ENCODE measurements at regions not wholly inside any gene's neighbourhood (a gene's known extent, or its start where the extent isn't known, plus 50 kb on each side); places are given as distances from the start of the nearest gene placed in this dataset.

DNA sequence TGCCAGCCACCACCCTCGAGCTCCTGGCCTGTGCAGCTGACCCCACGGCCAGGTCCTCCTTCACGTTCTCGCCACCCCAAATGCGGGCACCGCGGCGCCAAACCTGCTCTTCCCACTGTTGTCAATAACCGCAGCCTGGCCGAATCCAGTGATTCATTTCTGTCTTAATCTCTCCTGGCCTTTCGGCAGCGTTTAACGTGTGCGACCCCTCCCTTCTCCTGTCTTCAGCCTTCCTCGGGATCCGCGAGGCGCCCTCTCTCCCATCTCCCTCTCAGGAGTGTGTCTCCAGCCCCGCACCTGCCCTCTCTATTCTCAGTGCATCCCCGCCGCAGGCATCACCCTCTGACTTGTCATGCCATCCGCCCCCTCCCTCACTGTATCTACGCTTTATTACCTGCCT lies 91.4 kb downstream of the THBS2 start:
- Histone ChIP-seq H3K4me1 (peaks cover 16% of the 10 kb centered on the region), H3K27ac (no peak overlapping the region), H3K27me3 (no peaks in the 10 kb centered on the region), H3K4me3 (no peak overlapping the region), H3K36me3 (no peaks in the 10 kb centered on the region), H3K9me3 (no peaks in the 10 kb centered on the region)
- TF ChIP-seq, protein P1, sequence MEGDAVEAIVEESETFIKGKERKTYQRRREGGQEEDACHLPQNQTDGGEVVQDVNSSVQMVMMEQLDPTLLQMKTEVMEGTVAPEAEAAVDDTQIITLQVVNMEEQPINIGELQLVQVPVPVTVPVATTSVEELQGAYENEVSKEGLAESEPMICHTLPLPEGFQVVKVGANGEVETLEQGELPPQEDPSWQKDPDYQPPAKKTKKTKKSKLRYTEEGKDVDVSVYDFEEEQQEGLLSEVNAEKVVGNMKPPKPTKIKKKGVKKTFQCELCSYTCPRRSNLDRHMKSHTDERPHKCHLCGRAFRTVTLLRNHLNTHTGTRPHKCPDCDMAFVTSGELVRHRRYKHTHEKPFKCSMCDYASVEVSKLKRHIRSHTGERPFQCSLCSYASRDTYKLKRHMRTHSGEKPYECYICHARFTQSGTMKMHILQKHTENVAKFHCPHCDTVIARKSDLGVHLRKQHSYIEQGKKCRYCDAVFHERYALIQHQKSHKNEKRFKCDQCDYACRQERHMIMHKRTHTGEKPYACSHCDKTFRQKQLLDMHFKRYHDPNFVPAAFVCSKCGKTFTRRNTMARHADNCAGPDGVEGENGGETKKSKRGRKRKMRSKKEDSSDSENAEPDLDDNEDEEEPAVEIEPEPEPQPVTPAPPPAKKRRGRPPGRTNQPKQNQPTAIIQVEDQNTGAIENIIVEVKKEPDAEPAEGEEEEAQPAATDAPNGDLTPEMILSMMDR (IDR thresholded peaks at IDR 0.05) = no peak
- ATAC-seq = no peak
- intact Hi-C loops (cut with DNase I) = no loop called here
- no peak for DNase-seq

DNA sequence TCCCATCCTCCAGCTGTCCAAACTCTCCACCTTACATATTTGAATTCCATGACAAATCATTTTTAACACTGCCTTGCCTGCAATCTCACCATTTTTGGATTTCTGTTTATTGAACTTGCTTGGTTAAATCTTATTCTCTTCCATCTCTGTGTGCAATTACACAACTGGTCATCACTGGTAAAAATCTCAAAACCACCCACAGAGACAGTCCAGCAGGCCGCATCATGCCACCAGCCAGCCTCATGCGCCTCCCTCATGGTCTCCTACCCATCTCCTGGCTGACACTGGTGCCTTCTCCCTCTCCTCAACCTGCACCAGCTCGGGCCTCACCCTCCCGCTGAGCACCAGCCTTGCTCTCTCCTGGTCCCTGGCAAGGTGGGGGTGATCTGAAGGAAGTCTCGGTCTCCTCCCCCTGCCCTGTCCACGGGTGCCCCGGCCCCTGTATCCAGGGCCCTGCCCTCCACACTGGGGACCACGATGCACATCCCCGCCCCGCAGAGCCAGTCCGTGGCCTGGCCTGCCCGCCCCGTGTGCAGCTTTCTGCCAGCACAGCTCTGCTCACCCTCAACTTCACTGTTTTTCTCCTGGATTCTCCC lies 92.0 kb downstream of the THBS2 start:
- H3K27me3 ChIP-seq = no peaks in the 10 kb centered on the region
- no peak overlapping the region for H3K4me3 ChIP-seq
- DNase-seq = no peak
- ATAC-seq = no peak
- no peak overlapping the region for H3K27ac ChIP-seq
- no peaks in the 10 kb centered on the region for H3K9me3 ChIP-seq
- TF ChIP-seq, protein P1 (IDR thresholded peaks at IDR 0.05) = no peak
- intact Hi-C loops (cut with DNase I) = no loop called here
- no peaks in the 10 kb centered on the region for H3K36me3 ChIP-seq
- H3K4me1 ChIP-seq = peaks cover 18% of the 10 kb centered on the region

DNA sequence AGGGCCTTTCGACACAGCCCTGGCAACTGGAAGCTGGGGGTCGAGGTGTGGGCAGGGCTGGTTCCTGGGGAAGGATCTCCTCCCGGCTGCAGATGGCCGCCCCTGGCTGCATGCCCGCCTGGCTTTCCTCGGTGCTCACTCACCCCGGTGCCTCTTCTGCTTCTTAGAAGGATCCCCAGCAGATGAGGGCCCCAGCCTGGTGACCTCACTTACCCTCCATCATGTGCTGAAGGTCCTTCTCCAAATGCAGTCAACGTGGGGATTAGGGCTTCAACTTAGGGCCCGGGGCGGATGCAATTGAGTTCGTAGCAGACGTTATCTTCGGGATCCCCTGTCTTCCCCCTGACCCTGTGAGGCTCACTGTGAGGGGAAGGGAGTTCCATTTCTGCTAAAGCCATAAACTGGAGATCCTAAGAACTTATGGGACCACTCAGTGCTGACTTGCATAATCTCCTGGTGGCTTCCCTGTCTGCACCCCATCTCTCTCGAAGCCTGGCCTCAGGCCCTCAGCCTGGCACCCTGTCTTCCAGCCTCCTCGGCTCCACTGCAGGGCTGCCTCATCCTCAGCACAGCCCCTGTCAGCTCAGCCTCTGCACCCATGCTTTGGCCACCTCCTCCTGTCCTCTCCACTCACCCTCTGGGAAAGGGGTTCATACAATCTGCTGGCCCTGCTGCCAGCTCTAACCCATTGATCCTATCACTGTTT lies 92.6 kb downstream of the THBS2 start:
- intact Hi-C loops (cut with DNase I) = no loop called here
- Histone ChIP-seq H3K4me1 (peaks cover 18% of the 10 kb centered on the region), H3K4me3 (no peak overlapping the region), H3K27me3 (no peaks in the 10 kb centered on the region), H3K36me3 (no peaks in the 10 kb centered on the region), H3K9me3 (no peaks in the 10 kb centered on the region), H3K27ac (no peak overlapping the region)
- no peak for ATAC-seq
- TF ChIP-seq, protein P1 (IDR thresholded peaks at IDR 0.05) = no peak
- DNase-seq = no peak

DNA sequence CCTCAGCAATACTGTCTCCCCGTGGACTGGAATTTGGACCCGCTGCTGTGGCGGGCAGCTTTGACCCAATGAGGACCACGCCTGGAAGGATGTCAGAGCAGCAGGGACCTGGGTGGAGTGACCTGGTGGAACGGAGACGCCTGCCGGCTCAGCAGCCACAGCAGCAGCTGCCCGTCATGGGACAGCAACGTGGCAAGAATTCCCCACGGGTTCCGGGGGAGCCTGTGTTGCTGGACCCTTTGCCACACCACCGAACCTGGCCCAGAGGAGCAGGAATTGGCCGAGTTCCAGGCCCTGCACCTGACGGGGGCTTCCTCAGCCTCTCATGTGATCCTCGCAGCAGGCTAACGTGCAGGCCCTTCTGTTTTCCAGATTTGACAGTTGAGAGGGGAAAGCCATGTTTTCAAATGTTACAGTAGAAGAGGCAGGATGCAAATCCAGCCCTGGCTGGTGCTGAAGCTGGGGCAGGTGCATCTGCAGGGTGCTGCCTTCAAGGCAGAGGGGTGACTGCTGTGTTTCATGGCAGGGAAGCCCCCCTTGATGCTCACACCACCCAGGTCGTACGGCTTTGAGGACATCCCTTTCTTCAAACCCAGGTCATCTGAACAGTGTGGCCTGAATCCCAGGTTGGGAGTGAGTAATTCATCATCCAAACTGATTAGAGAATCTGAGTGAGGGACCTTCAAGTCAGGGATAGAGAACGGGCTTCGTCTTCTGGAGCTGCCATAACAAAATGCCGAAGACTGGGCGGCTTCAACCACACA lies 93.4 kb downstream of the THBS2 start:
- TF ChIP-seq, protein P1 (IDR thresholded peaks at IDR 0.05) = no peak
- intact Hi-C loops (cut with DNase I) = no loop called here
- Histone ChIP-seq H3K4me1 (peaks cover 18% of the 10 kb centered on the region), H3K36me3 (no peaks in the 10 kb centered on the region), H3K9me3 (no peaks in the 10 kb centered on the region), H3K4me3 (no peak overlapping the region), H3K27ac (no peak overlapping the region), H3K27me3 (no peaks in the 10 kb centered on the region)
- no peak for ATAC-seq
- no peak for DNase-seq

DNA sequence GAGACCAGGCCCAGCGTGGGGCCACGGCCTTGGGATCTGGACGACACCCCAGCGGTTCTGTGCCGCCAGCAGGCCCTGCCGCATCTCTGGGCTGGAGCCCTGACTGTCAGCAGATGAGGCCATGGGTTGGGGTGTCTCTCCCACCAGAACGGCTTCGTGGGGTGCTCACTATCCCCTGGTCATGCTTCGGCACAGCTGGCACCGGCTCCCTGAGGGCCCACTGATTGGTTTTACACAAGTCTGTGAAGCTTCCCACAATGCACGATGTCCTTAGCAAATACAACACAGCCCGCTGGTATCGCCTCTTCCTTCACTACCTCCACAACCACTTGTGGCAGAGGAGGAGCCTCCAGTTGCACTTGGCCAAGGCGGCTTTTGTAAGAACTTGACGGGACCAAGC lies 94.3 kb downstream of the THBS2 start:
- DNase-seq = no peak
- H3K4me1 ChIP-seq = peaks cover 18% of the 10 kb centered on the region
- intact Hi-C loops (cut with DNase I) = no loop called here
- no peaks in the 10 kb centered on the region for H3K27me3 ChIP-seq
- no peak overlapping the region for H3K27ac ChIP-seq
- TF ChIP-seq, protein P1 (IDR thresholded peaks at IDR 0.05) = no peak
- H3K9me3 ChIP-seq = no peaks in the 10 kb centered on the region
- H3K36me3 ChIP-seq = no peaks in the 10 kb centered on the region
- ATAC-seq = no peak
- no peak overlapping the region for H3K4me3 ChIP-seq
